Panc1 (cell line): ENCODE measurements at regions not wholly inside any gene's neighbourhood (a gene's known extent, or its start where the extent isn't known, plus 50 kb on each side); places are given as distances from the start of the nearest gene placed in this dataset.

Experiments
- POLR2AphosphoS5 ChIP-seq: IDR thresholded peaks from 2 replicates; pipeline ENCODE4 v1.6.1; 2012; ENCODE audit warnings: mild to moderate bottlenecking, low read depth, low read length, moderate library complexity
- SIN3A ChIP-seq: IDR thresholded peaks from 2 replicates; pipeline ENCODE4 v1.6.1; 2012; ENCODE audit warnings: low read depth, mild to moderate bottlenecking, low read length, moderate library complexity, borderline replicate concordance; ENCODE audit not compliant: insufficient read depth
- TF ChIP-seq, protein P1 (sequence below), 2 experiments: IDR thresholded peaks; 2 replicates each; pipeline ENCODE4 v1.6.1; 2011 to 2012; ENCODE audit warnings: low read depth in 2 of 2, control low read depth in 1 of 2, low read length in 1 of 2, mild to moderate bottlenecking in 1 of 2, moderate library complexity in 1 of 2; ENCODE audit not compliant: insufficient read depth in 1 of 2
- TF ChIP-seq, protein P2 (sequence below): fragments of 450-650 bp; IDR thresholded peaks from 2 replicates; pipeline ENCODE4 v1.5.1; 2017; ENCODE audit warnings: mild to moderate bottlenecking

- TF ChIP-seq, protein P1, sequence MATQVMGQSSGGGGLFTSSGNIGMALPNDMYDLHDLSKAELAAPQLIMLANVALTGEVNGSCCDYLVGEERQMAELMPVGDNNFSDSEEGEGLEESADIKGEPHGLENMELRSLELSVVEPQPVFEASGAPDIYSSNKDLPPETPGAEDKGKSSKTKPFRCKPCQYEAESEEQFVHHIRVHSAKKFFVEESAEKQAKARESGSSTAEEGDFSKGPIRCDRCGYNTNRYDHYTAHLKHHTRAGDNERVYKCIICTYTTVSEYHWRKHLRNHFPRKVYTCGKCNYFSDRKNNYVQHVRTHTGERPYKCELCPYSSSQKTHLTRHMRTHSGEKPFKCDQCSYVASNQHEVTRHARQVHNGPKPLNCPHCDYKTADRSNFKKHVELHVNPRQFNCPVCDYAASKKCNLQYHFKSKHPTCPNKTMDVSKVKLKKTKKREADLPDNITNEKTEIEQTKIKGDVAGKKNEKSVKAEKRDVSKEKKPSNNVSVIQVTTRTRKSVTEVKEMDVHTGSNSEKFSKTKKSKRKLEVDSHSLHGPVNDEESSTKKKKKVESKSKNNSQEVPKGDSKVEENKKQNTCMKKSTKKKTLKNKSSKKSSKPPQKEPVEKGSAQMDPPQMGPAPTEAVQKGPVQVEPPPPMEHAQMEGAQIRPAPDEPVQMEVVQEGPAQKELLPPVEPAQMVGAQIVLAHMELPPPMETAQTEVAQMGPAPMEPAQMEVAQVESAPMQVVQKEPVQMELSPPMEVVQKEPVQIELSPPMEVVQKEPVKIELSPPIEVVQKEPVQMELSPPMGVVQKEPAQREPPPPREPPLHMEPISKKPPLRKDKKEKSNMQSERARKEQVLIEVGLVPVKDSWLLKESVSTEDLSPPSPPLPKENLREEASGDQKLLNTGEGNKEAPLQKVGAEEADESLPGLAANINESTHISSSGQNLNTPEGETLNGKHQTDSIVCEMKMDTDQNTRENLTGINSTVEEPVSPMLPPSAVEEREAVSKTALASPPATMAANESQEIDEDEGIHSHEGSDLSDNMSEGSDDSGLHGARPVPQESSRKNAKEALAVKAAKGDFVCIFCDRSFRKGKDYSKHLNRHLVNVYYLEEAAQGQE (IDR thresholded peaks at IDR 0.05; ENCODE audit: insufficient read depth in 1 of 2, low read depth in 2 of 2, low read length in 1 of 2): no peak
- TF ChIP-seq, protein P2, sequence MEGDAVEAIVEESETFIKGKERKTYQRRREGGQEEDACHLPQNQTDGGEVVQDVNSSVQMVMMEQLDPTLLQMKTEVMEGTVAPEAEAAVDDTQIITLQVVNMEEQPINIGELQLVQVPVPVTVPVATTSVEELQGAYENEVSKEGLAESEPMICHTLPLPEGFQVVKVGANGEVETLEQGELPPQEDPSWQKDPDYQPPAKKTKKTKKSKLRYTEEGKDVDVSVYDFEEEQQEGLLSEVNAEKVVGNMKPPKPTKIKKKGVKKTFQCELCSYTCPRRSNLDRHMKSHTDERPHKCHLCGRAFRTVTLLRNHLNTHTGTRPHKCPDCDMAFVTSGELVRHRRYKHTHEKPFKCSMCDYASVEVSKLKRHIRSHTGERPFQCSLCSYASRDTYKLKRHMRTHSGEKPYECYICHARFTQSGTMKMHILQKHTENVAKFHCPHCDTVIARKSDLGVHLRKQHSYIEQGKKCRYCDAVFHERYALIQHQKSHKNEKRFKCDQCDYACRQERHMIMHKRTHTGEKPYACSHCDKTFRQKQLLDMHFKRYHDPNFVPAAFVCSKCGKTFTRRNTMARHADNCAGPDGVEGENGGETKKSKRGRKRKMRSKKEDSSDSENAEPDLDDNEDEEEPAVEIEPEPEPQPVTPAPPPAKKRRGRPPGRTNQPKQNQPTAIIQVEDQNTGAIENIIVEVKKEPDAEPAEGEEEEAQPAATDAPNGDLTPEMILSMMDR: no peak
- TF ChIP-seq POLR2AphosphoS5 (no peak), SIN3A (no peak)
Measured at GRCh38 chr2:216808805-216809425, 50.9 kb downstream of the TNP1 start.
